ENCODE measurements at regions not wholly inside any gene's neighbourhood (a gene's known extent, or its start where the extent isn't known, plus 50 kb on each side); places are given as distances from the start of the nearest gene placed in this dataset.

GRCh38 chr14:27145170-27145569 is 547.3 kb upstream of the NOVA1 start:
- 91 to 93% methylated on average over 1 of the region's 1 CpG for WGBS, 2 donors

GRCh38 chr14:27148143-27148542 is 550.3 kb upstream of the NOVA1 start:
- intact Hi-C loops (cut with DNase I), result no loop called here
- no peak overlapping the region for H3K4me3 ChIP-seq
- no peaks in the 10 kb centered on the region for H3K27me3 ChIP-seq
- peaks cover 0 to 22% (median 9%) of the 10 kb centered on the region in 11 donors for H3K9me3 ChIP-seq
- H3K27ac ChIP-seq, result no peak overlapping the region
- DNase-seq, result no peak
- no peak for ATAC-seq
- no peaks in the 10 kb centered on the region for H3K4me1 ChIP-seq
- H3K36me3 ChIP-seq, result no peaks in the 10 kb centered on the region
- TF ChIP-seq, protein P1, sequence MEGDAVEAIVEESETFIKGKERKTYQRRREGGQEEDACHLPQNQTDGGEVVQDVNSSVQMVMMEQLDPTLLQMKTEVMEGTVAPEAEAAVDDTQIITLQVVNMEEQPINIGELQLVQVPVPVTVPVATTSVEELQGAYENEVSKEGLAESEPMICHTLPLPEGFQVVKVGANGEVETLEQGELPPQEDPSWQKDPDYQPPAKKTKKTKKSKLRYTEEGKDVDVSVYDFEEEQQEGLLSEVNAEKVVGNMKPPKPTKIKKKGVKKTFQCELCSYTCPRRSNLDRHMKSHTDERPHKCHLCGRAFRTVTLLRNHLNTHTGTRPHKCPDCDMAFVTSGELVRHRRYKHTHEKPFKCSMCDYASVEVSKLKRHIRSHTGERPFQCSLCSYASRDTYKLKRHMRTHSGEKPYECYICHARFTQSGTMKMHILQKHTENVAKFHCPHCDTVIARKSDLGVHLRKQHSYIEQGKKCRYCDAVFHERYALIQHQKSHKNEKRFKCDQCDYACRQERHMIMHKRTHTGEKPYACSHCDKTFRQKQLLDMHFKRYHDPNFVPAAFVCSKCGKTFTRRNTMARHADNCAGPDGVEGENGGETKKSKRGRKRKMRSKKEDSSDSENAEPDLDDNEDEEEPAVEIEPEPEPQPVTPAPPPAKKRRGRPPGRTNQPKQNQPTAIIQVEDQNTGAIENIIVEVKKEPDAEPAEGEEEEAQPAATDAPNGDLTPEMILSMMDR (IDR thresholded peaks at IDR 0.05), result no peak

More at GRCh38 chr14:27145170-27145569, 547.3 kb upstream of the NOVA1 start:
- TF ChIP-seq, protein P1 (IDR thresholded peaks at IDR 0.05), result no peak
- Histone ChIP-seq H3K36me3 (no peaks in the 10 kb centered on the region), H3K27me3 (no peaks in the 10 kb centered on the region), H3K27ac (no peak overlapping the region), H3K9me3 (peaks cover 0 to 9% (median 0%) of the 10 kb centered on the region in 11 donors), H3K4me1 (no peaks in the 10 kb centered on the region), H3K4me3 (no peak overlapping the region)
- intact Hi-C loops (cut with DNase I), result no loop called here
- ATAC-seq, result no peak
- DNase-seq, result no peak

GRCh38 chr14:27164139-27164538 is 566.3 kb upstream of the NOVA1 start:
- 85 to 88% methylated on average over 8 of the region's 8 CpGs for WGBS, 2 donors
- no peak for ATAC-seq
- Histone ChIP-seq H3K36me3 (no peaks in the 10 kb centered on the region), H3K4me3 (no peak overlapping the region), H3K27ac (no peak overlapping the region), H3K9me3 (peaks cover 0 to 14% (median 0%) of the 10 kb centered on the region in 11 donors), H3K4me1 (no peaks in the 10 kb centered on the region), H3K27me3 (no peaks in the 10 kb centered on the region)
- intact Hi-C loops (cut with DNase I), result no loop called here
- no peak for DNase-seq
- TF ChIP-seq, protein P1 (IDR thresholded peaks at IDR 0.05), result no peak

DNA sequence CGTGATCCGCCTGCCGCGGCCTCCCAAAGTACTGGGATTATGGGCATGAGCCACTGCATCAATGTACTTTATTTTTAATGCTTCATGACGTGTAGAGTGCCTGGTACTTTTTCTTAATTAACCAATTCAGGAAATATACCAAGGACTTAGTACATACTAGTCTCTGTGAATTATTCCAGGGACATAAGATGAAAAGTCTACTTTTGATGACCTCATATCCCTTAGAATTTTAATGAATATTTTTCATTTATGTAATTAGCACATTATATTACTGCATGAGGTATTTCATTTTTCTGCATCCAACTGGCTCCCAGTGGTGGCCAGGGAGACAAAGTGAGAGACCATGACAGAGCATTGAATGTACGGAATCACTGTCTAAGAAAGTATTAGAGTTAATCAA is 577.7 kb upstream of the NOVA1 start:
- H3K27me3 ChIP-seq, result no peaks in the 10 kb centered on the region
- intact Hi-C loops (cut with DNase I), result no loop called here
- no peak overlapping the region for H3K4me3 ChIP-seq
- peaks cover 0 to 23% (median 0%) of the 10 kb centered on the region in 11 donors for H3K9me3 ChIP-seq
- DNase-seq (no peak), ATAC-seq (no peak)
- WGBS, 2 donors, result 79 to 83% methylated on average over 6 of the region's 6 CpGs
- TF ChIP-seq, protein P1 (IDR thresholded peaks at IDR 0.05), result no peak
- H3K36me3 ChIP-seq, result no peaks in the 10 kb centered on the region
- no peaks in the 10 kb centered on the region for H3K4me1 ChIP-seq
- no peak overlapping the region for H3K27ac ChIP-seq

Measured in heart right ventricle (tissue), 16 donors.